OCI-LY3 (cell line): ENCODE measurements at regions not wholly inside any gene's neighbourhood (a gene's known extent, or its start where the extent isn't known, plus 50 kb on each side); places are given as distances from the start of the nearest gene placed in this dataset.

Experiments used
- H2AFZ ChIP-seq: fragments of 200-600, 300-600 bp; shearing (Covaris generic); 2 replicates; pipeline ENCODE4 v1.6.0; 2014; ENCODE audit warnings: antibody characterized with exemption, low read depth, low read length
- H3K27ac ChIP-seq: fragments of 200-600, 300-600 bp; sonication (generic); 2 replicates; pipeline ENCODE4 v1.5.1; 2014; ENCODE audit warnings: mild to moderate bottlenecking, low read length, moderate library complexity, mixed read lengths
- H3K27me3 ChIP-seq: fragments of 200-600, 300-600 bp; sonication (generic); 2 replicates; pipeline ENCODE4 v1.6.1; 2014; ENCODE audit warnings: low read depth, low read length, mixed read lengths
- H3K36me3 ChIP-seq: fragments of 200-600, 300-600 bp; sonication (generic); replicated peaks from 2 replicates; pipeline ENCODE3; 2014; ENCODE audit warnings: low read depth, low read length, mixed read lengths
- H3K4me1 ChIP-seq: fragments of 300-600, 200-600 bp; sonication (generic); 2 replicates; pipeline ENCODE4 v1.6.1; 2014; ENCODE audit warnings: low read length, mixed read lengths
- H3K4me2 ChIP-seq: fragments of 200-600, 300-600 bp; sonication (generic); 2 replicates; pipeline ENCODE4 v1.6.1; 2014; ENCODE audit warnings: low read length, mixed read lengths
- H3K4me3 ChIP-seq: fragments of 300-600, 200-600 bp; sonication (generic); 2 replicates; pipeline ENCODE4 v1.5.1; 2014; ENCODE audit warnings: antibody characterized with exemption, mild to moderate bottlenecking, low read length, moderate library complexity
- H3K79me2 ChIP-seq: fragments of 300-600, 200-600 bp; shearing (Covaris generic); 2 replicates; pipeline ENCODE4 v1.6.1; 2014; ENCODE audit warnings: mild to moderate bottlenecking, low read length, mixed read lengths
- H3K9ac ChIP-seq: fragments of 300-600, 200-600 bp; shearing (Covaris generic); 2 replicates; pipeline ENCODE4 v1.6.0; 2014; ENCODE audit warnings: mild to moderate bottlenecking, low read length, moderate library complexity
- H3K9me3 ChIP-seq: fragments of 200-600, 300-600 bp; shearing (Covaris generic); 2 replicates; pipeline ENCODE4 v1.6.1; 2014; ENCODE audit warnings: low read length, mixed read lengths; ENCODE audit not compliant: insufficient read depth
- H4K20me1 ChIP-seq: fragments of 200-600, 300-600 bp; sonication (generic); 2 replicates; pipeline ENCODE4 v1.6.1; 2016; ENCODE audit warnings: low read length, mixed read lengths; ENCODE audit not compliant: insufficient read depth
- CTCF ChIP-seq: fragments of 200-600, 300-600 bp; sonication (generic); IDR thresholded peaks from 2 replicates; pipeline ENCODE4 v1.5.1; 2014; ENCODE audit warnings: antibody characterized with exemption, low read length, low read depth
- EZH2phosphoT487 ChIP-seq: fragments of 200-600 bp; shearing (Covaris generic); IDR thresholded peaks from 2 replicates; pipeline ENCODE4 v1.6.1; 2018; ENCODE audit warnings: antibody characterized with exemption, mixed run types, low read depth

GRCh38 chr1:38115682-38116202, 69.1 kb upstream of the POU3F1 start:
- H3K36me3 ChIP-seq, result peaks cover 35% of the 10 kb centered on the region
- H3K9ac ChIP-seq, result no peak overlapping the region
- TF ChIP-seq EZH2phosphoT487, result no peak
- TF ChIP-seq CTCF, result no peak
- no peaks in the 10 kb centered on the region for H3K79me2 ChIP-seq
- no peaks in the 10 kb centered on the region for H3K9me3 ChIP-seq
- H3K27me3 ChIP-seq, result no peaks in the 10 kb centered on the region
- no peak overlapping the region for H3K4me3 ChIP-seq
- H2AFZ ChIP-seq, result no peak overlapping the region
- no peaks in the 10 kb centered on the region for H3K4me1 ChIP-seq
- H3K4me2 ChIP-seq, result no peak overlapping the region
- no peak overlapping the region for H3K27ac ChIP-seq
- no peaks in the 10 kb centered on the region; the same call in 1 of the 2 replicates for H4K20me1 ChIP-seq

GRCh38 chr1:38115226-38115625, 68.6 kb upstream of the POU3F1 start:
- no peak for TF ChIP-seq EZH2phosphoT487
- no peak for TF ChIP-seq CTCF
- Histone ChIP-seq H3K4me3 (no peak overlapping the region), H3K79me2 (no peaks in the 10 kb centered on the region), H3K4me2 (no peak overlapping the region), H3K9ac (no peak overlapping the region), H3K9me3 (no peaks in the 10 kb centered on the region), H3K27me3 (no peaks in the 10 kb centered on the region), H2AFZ (no peak overlapping the region), H4K20me1 (no peaks in the 10 kb centered on the region; the same call in 1 of the 2 replicates), H3K36me3 (peaks cover 39% of the 10 kb centered on the region), H3K4me1 (no peaks in the 10 kb centered on the region), H3K27ac (no peak overlapping the region)

GRCh38 chr1:38114241-38115026, 67.8 kb upstream of the POU3F1 start:
- Histone ChIP-seq H3K27ac (no peak overlapping the region), H2AFZ (no peak overlapping the region), H4K20me1 (no peaks in the 10 kb centered on the region; the same call in 1 of the 2 replicates), H3K4me1 (no peaks in the 10 kb centered on the region), H3K27me3 (no peaks in the 10 kb centered on the region), H3K4me3 (no peak overlapping the region), H3K9ac (no peak overlapping the region), H3K9me3 (no peaks in the 10 kb centered on the region), H3K4me2 (no peak overlapping the region), H3K79me2 (no peaks in the 10 kb centered on the region), H3K36me3 (peaks cover 43% of the 10 kb centered on the region)
- no peak for TF ChIP-seq EZH2phosphoT487
- no peak for TF ChIP-seq CTCF

GRCh38 chr1:38113159-38113666, 66.6 kb upstream of the POU3F1 start:
- Histone ChIP-seq H3K4me1 (no peaks in the 10 kb centered on the region), H3K9me3 (no peaks in the 10 kb centered on the region), H3K4me2 (no peak overlapping the region), H4K20me1 (no peaks in the 10 kb centered on the region; the same call in 1 of the 2 replicates), H3K27ac (no peak overlapping the region), H3K36me3 (peaks cover 47% of the 10 kb centered on the region), H3K4me3 (no peak overlapping the region), H3K9ac (no peak overlapping the region), H3K79me2 (no peaks in the 10 kb centered on the region), H2AFZ (no peak overlapping the region), H3K27me3 (no peaks in the 10 kb centered on the region)
- TF ChIP-seq CTCF, result no peak
- no peak for TF ChIP-seq EZH2phosphoT487
